ENCODE measurements at regions not wholly inside any gene's neighbourhood (a gene's known extent, or its start where the extent isn't known, plus 50 kb on each side); places are given as distances from the start of the nearest gene placed in this dataset.

DNA sequence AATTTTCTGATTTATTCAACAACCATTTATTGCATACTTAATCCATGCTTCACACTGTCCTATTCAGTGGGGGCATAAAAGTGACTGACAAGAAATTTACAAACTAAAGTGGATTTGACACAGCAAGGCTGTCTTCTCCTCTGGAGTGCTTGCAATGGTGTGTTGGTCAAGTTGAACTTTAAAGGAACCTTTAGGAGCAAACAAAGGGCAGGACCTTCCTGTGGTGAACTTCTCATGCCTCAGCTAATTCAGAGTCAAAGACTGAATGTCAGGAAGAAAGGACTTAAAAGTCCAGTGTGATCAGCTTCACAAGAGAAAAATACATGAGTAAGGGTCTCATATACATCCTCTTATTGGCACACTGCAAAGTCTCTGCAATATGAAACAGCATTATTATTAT is 60.8 kb upstream of the TENT5A start:
- Histone ChIP-seq H3K27ac (no peak overlapping the region), H3K36me3 (no peaks in the 10 kb centered on the region), H3K27me3 (no peaks in the 10 kb centered on the region), H3K9me3 (no peaks in the 10 kb centered on the region), H3K4me1 (peaks cover 0 to 26% (median 8%) of the 10 kb centered on the region in 4 donors), H3K4me3 (no peak overlapping the region)
- DNase-seq = no peak
- intact Hi-C loops (cut with DNase I; ENCODE audit: low total_unique reads) = no loop called here
- no peak for TF ChIP-seq CTCF (IDR thresholded peaks at IDR 0.05)

GRCh38 chr6:81812401-81812800 is 59.9 kb upstream of the TENT5A start:
- intact Hi-C loops (cut with DNase I; ENCODE audit: low total_unique reads) = no loop called here
- no peak overlapping the region for H3K27ac ChIP-seq
- no peak for DNase-seq
- no peaks in the 10 kb centered on the region for H3K9me3 ChIP-seq
- peaks cover 0 to 27% (median 8%) of the 10 kb centered on the region in 4 donors for H3K4me1 ChIP-seq
- TF ChIP-seq CTCF (IDR thresholded peaks at IDR 0.05) = no peak
- no peaks in the 10 kb centered on the region for H3K27me3 ChIP-seq
- H3K36me3 ChIP-seq = no peaks in the 10 kb centered on the region
- H3K4me3 ChIP-seq = no peak overlapping the region

DNA sequence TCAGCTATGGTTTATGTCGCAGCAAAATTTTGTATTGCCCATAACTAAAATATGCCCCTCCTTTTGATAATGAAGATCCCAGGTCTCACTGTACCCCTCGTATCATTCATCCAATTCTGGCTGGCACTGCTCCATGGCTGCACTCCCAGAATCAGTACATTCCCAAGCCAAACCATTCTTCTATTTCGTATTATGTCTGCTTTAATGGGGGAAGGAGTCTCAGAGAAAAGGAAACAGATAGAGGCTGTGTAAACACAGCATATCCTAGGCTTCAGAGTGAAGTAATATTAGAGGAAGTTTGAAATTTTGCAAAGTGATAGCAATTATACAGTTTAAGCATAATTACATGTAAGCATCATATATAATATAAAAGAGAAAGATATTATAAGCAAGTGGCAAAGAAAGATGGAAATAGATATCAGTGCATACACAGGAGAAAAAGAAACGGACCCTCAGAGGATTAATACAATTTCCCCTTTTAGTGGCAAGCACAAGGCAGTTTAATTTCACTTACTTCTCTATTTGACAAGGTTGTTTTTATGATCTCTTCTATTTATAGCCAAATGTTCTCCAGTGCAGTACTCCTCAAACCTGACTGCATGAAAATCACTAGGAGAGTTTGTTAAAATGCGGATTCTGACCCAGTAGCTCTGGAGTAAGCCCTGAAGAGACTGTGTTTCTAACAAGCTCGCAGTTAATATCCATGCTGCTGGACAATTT is 56.5 kb upstream of the TENT5A start:
- no peak for DNase-seq
- H3K4me3 ChIP-seq = peak overlapping the region; percentile 26 to 41
- no peaks in the 10 kb centered on the region for H3K27me3 ChIP-seq
- H3K27ac ChIP-seq = peak overlapping the region; percentile 58 to 75
- intact Hi-C loops (cut with DNase I; ENCODE audit: low total_unique reads) = no loop called here
- H3K36me3 ChIP-seq = no peaks in the 10 kb centered on the region
- peaks cover 0 to 15% (median 7%) of the 10 kb centered on the region in 4 donors for H3K4me1 ChIP-seq
- no peaks in the 10 kb centered on the region for H3K9me3 ChIP-seq
- no peak for TF ChIP-seq CTCF (IDR thresholded peaks at IDR 0.05)

DNA sequence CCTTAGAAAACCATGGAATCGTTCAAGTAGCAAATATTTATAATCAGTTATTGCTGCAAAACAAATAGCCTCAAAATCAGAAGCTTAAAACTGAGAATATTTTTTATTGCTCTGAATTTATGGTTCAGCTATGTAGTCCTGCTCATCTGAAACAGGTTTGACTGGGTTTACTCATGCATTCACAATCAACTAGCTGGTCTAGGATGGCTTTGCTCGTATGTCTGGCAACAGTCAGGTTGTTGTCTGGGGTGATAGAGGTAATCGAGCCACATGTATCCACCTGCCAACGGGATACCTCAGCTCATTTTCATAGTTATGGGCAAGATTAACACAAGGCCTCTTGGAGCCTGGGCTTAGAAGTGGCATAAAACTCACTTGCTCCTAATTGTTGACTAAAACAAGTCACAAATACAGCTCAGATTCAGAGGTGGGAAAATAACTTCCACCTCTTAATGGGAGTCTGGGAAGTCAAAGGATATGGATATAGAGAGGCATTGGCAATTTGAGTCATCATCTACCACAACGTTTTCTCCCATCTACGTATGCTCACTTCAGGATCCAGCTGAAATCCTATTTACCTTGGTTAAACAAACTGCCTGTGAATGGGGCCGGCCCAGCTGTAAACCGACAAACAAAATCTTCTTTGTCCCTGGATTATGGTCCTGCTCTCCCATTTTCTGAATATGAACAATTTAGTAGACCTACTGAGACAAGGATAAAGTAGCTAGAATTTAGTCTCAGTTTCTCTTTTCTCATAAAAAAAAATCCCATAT is 54.5 kb upstream of the TENT5A start:
- Histone ChIP-seq H3K4me3 (no peak overlapping the region), H3K4me1 (peaks cover 0 to 15% (median 7%) of the 10 kb centered on the region in 4 donors), H3K27ac (no peak overlapping the region), H3K9me3 (no peaks in the 10 kb centered on the region), H3K27me3 (no peaks in the 10 kb centered on the region), H3K36me3 (no peaks in the 10 kb centered on the region)
- intact Hi-C loops (cut with DNase I; ENCODE audit: low total_unique reads) = no loop called here
- TF ChIP-seq CTCF (IDR thresholded peaks at IDR 0.05) = no peak
- DNase-seq = no peak

DNA sequence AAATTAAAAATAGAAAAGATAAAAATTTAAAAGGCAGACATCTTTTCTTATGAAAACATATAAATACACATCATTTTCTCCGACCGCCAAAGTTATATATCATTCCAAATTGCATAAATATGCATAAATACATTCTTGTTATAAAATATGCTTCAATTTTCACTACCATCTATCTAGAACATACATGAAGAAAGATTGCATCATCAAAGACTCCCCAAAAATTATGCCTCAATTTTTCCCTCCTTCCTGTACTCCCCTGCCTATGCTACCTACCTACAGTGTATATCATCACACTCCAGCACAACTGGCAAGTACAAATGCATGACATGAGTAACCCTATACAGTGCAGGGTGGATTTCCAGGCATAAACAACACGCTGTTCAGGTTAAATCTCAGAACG is 49.9 kb upstream of the TENT5A start:
- intact Hi-C loops (cut with DNase I; ENCODE audit: low total_unique reads) = no loop called here
- no peak for DNase-seq
- H3K27me3 ChIP-seq = no peaks in the 10 kb centered on the region
- H3K4me3 ChIP-seq = no peak overlapping the region
- H3K9me3 ChIP-seq = no peaks in the 10 kb centered on the region
- H3K4me1 ChIP-seq = no peaks in the 10 kb centered on the region
- H3K27ac ChIP-seq = no peak overlapping the region
- no peak for TF ChIP-seq CTCF (IDR thresholded peaks at IDR 0.05)
- no peaks in the 10 kb centered on the region for H3K36me3 ChIP-seq

All from tibial artery (tissue), 4 donors.